ENCODE measurements at regions not wholly inside any gene's neighbourhood (a gene's known extent, or its start where the extent isn't known, plus 50 kb on each side); places are given as distances from the start of the nearest gene placed in this dataset.
"Not testable (repeated sequence)": the region's sequence is repeated elsewhere in the genome, so short reads cannot be mapped to it uniquely, and the experiment has no call there.

GRCh38 chr4:170627418-170627817 is 537.7 kb upstream of the AADAT start:
- no peak for DNase-seq

- no peak for DNase-seq
Observed at GRCh38 chr4:170623899-170624298, 534.1 kb upstream of the AADAT start.

DNA sequence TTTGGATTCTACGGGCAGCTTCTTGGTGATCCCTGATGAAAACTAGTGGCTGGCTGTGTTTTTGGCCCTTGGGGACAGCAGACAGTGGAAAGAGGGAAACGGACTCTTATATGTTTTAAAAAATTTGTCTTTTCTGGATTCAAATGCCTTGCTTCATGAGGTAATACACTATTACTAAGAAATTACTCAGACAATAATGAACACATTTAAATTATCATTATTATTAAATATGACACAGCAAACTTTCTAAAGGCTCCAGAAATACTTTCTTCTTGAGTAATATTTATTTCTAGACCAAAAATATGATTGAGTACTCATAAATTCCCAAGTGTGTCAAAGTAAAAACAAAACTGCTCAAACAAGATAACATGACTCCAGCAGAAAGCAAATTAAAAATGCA is 520.7 kb upstream of the AADAT start:
- DNase-seq = no peak

GRCh38 chr4:170599894-170600293 is 510.1 kb upstream of the AADAT start:
- no peak for DNase-seq

DNA sequence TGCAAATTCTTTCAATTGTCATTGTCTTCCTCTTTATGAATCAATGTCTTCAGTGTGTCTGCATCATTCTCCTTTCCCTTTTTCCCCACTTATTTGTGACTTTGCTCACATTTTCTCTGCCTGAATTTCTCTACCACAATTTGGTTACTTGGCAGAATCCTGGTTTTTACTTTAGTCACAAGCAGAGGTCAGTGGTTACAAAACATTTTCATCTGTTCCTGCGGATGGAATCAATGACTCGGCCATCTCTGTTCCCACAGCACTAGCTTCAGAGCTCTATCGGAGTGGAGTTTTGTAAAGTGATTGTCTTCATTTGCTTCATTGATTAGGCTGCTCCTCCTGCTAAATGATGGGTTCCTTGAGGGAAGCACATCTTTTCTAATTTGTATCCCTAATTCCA is 501.3 kb upstream of the AADAT start:
- DNase-seq = no peak

- DNase-seq = no peak
Observed at GRCh38 chr4:170589597-170590191, 499.9 kb upstream of the AADAT start.

DNA sequence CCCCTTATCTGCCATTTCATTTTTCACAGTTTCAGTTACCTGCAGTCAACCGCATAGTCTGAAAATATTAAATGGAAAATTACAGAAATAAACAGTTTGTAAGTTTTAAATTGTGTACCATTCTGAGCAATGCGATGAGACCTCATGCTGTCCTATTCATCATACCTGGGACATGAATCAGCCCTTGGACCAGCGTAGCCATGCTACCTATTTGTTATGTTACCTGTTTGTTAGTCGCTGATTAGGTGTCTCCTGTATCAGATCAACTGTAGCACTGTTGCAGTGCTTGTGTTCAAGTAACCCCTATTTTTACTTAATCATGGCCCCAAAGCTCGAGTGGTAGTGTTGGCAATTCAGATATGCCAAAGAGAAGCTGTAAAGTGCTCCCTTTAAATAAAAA is 492.2 kb upstream of the AADAT start:
- no peak for DNase-seq

DNA sequence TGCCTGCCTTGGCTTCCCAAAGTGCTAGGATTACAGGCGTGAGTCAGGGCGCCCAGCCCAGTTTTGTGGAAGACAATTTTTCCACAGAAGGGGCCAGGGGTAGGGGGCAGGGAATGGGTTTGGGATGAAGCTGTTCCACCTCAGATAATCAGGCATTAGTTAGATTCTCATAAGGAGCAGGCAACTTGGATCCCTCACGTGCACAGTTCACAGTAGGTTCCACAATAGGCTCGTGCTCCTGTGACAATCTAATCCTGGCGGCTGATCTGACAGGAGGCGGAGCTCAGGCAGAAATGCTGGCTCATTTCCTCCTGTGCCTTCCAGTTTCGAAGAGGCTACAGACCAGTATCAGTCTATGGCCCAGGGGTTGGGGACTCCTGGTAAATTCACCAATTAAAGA is 491.6 kb upstream of the AADAT start:
- no peak for DNase-seq

GRCh38 chr4:170580651-170581050 is 490.9 kb upstream of the AADAT start:
- no peak for DNase-seq

DNA sequence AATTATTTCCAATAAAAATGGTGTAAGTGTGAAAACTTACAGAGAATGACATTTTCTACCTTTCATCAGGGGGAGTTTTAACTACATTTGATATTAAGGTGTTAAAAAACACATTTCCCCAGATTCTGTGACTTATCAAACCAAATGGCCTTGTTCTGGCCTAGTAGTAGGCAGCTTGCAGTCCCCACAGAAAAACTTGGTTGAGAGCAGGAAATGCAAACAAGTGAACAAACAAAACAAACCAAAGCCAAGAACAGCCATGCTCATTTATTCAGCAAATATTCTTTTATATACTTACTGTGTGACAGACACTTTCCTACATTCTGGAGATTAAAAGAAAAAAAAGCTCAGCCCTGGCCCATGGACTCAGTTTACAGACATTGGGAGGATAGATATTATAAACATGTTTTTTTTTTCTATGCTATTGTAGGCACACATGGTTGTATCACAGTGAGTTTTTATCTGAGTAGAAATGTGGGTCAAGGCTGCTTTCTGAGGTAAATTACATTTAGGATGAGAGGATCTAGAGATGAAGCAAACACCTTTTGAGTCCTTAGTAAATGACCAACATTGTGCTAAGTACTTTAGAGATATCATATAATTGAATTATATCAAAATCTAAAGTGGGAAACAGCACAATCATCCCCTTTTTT is 449.2 kb upstream of the AADAT start:
- DNase-seq = no peak

- DNase-seq = no peak
Observed at GRCh38 chr4:170529748-170530722, 440.3 kb upstream of the AADAT start.

- no peak for DNase-seq
Observed at GRCh38 chr4:170526471-170526870, 436.7 kb upstream of the AADAT start.

- no peak for DNase-seq
Observed at GRCh38 chr4:170522427-170522970, 432.7 kb upstream of the AADAT start.

GRCh38 chr4:170497689-170498088 is 407.9 kb upstream of the AADAT start:
- DNase-seq = no peak

DNA sequence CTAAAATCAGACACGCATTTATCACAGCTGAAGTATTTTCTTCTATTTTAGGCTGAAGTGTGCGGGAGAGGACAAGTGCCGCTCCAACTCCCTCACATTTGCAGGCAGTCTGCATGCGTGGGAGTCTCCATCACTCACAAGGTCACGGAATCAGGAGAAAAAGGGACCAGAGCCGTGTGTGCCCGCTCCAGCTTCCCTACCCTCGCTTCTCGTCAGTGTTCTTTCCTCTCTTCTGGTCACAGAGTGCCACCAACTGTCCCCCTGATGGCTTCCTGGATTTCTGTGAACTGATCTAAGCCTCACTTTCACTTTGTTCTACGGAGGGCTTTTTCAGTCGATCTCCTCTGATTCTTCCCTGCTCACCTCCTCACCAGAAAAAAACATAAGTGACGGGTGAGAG is 407.4 kb upstream of the AADAT start:
- DNase-seq = peak in 10 of 58 donors; percentile 0 to 26 (median 4)

DNA sequence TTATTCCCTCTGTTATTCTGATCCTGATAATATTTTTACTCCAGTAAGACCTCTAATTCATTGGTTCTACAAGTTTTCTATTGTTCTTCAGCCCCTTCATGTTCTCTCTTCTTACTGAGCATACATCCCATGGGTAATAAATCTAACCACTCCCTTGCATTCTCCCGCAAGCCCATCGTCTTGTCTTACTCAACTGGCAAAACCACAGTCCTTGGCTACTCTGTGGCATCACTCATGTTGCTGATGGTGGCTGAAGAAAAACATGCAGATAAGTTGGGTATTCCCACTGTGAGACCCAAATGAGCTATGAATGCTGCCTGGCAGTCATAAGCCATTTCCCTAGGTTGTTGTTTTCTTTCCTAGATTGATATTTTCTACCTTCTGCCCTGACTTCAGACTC is 402.2 kb upstream of the AADAT start:
- DNase-seq = no peak

- no peak for DNase-seq
Observed at GRCh38 chr4:170476351-170476750, 386.6 kb upstream of the AADAT start.

DNA sequence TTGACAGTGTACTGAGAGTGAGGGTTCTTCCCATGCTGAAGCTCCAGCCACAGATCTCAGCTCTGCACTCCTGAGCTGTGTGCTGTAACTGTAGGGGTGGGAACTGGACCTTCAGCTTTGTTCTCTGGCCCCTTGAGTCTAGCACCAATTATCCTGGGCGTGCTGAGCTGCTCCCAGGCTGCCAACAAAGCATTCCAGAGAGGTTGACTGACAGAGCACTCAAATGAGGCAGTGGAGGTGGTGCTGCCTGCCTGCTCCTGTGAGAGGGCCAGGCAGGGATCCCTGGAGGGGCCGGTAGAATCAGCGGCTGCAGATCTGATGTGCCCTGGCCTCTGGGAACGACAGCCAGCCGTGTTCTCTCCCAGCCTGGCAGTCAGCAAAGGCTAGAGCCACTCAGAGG is 375.7 kb upstream of the AADAT start:
- DNase-seq = no peak

DNA sequence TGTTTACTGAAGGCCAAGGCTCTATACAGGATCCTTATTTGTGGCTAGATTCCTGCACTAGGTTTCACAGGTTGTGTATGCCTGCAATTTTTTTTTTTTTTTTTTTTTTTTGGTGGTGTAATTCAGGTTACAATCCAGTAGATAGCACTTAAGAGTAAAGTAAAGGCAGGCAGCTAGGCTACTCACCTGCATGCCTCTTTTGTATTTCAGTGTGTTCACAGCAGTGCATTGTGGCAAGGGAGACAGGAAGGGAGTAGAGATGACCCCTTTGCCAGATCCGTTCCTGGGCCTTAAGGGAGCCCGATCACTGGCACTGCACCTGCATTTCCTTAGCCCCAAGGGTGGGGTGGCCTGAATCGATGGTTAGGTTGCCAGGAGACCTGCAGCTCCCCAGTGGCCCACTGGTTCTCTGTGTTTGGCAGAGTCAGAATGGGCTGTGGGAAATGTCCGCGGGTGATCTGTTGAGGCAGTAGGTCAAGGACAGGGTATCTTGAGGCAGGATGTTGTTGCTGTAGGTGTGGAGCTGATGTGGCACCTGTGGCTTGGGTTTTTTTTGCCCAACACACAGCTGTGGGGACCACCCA is 374.9 kb upstream of the AADAT start:
- no peak for DNase-seq

DNA sequence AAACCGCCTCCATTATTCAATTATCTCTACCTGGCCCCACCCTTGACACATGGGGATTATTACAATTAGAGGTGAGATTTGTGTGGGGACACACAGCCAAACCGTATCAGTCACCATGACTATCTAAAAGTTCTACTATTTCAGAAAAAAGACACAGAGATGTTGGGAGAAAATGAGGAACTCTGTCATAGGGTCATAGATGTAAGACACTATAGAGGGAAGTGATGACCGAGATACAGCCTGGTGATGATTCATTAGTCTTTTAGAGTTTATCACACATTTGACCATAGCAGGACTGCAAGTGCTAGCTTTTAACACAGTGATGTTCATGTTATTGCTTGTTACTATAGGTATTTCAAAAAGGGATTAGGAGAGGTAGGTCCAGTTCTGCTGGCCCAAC is 357.0 kb upstream of the AADAT start:
- no peak for DNase-seq

- not testable (repeated sequence) for DNase-seq
Observed at GRCh38 chr4:170441146-170441545, 351.4 kb upstream of the AADAT start.

DNA sequence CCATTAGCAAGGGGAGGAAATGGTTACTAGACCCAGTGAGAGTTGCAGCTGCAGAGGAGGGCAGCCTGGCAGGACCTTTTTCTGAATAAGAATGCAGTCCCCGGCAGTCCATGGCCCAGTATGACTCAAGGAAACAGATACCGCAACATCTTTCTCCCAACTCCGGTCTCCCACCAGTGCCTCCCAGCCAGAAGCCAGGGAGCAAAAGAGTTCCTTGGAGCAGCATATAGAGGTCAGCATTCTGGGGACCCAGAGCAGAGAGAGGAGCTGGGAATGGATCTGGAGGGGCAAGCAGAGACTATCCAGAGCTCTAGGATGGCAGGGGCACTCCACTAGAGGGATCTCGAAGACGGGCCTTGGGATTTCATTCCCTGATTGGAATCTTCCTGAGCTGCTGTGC is 339.2 kb upstream of the AADAT start:
- no peak for DNase-seq
